GM13977 (cell line): ENCODE measurements at regions not wholly inside any gene's neighbourhood (a gene's known extent, or its start where the extent isn't known, plus 50 kb on each side); places are given as distances from the start of the nearest gene placed in this dataset.
"Not testable (repeated sequence)": the region's sequence is repeated elsewhere in the genome, so short reads cannot be mapped to it uniquely, and the experiment has no call there.

ENCODE experiments used
- DNase-seq: peaks from one replicate; pipeline ENCODE4 v3.0.0; 2012; ENCODE audit warnings: low spot score
- CTCF ChIP-seq: IDR thresholded peaks from 2 replicates; pipeline ENCODE4 v1.5.1; 2012; ENCODE audit warnings: mild to moderate bottlenecking, control low read depth; ENCODE audit not compliant: insufficient read depth; ENCODE audit errors: extremely low read depth, missing control alignments
- in situ Hi-C: fragments of 300-500 bp; cut with MboI; formaldehyde crosslinking; loops from one replicate; pipeline ENCODE4 v1.12.0; 2022; ENCODE audit warnings: low sequenced_read_pairs, low pct_unique_long_range_greater_than_20kb, mixed read lengths, inconsistent platforms; ENCODE audit not compliant: unreplicated experiment

- DNase-seq = no peak
These were observed 382.0 kb downstream of the TFAP2B start for GRCh38 chr6:51200676-51201075.

GRCh38 chr6:51202653-51203052 lies 384.0 kb downstream of the TFAP2B start:
- in situ Hi-C loops, DNase-seq: not testable (repeated sequence)

More at GRCh38 chr6:51200676-51201075, 382.0 kb downstream of the TFAP2B start:
- in situ Hi-C loops = no loop called here
- no peak for TF ChIP-seq CTCF

GRCh38 chr6:51203504-51203903 lies 384.8 kb downstream of the TFAP2B start:
- no peak for TF ChIP-seq CTCF
- DNase-seq = no peak
- in situ Hi-C loops = no loop called here

GRCh38 chr6:51206686-51207085 lies 388.0 kb downstream of the TFAP2B start:
- DNase-seq, in situ Hi-C loops: not testable (repeated sequence)

GRCh38 chr6:51209651-51210050 lies 391.0 kb downstream of the TFAP2B start:
- in situ Hi-C loops = no loop called here
- no peak for DNase-seq
- no peak for TF ChIP-seq CTCF

- no peak for TF ChIP-seq CTCF
- no peak for DNase-seq
- in situ Hi-C loops = no loop called here
These were observed 395.1 kb downstream of the TFAP2B start for GRCh38 chr6:51213811-51214210.

GRCh38 chr6:51214442-51214841 lies 395.8 kb downstream of the TFAP2B start:
- no peak for TF ChIP-seq CTCF
- in situ Hi-C loops = no loop called here
- no peak for DNase-seq

- no peak for DNase-seq
- TF ChIP-seq CTCF = no peak
- in situ Hi-C loops = no loop called here
These were observed 399.5 kb downstream of the TFAP2B start for GRCh38 chr6:51218181-51218580.

- not testable (repeated sequence) for DNase-seq
- in situ Hi-C loops = loop anchor here (5.0 kb wide), 1 partner anchor 92 kb away; no protein-coding TSS in a partner anchor
These were observed 406.0 kb downstream of the TFAP2B start for GRCh38 chr6:51224580-51225240.
